DOHH2 (cell line): ENCODE measurements at regions not wholly inside any gene's neighbourhood (a gene's known extent, or its start where the extent isn't known, plus 50 kb on each side); places are given as distances from the start of the nearest gene placed in this dataset.

ENCODE experiments used
- H3F3A ChIP-seq: fragments of 200-600 bp; sonication (generic), shearing (Covaris generic); 2 replicates; pipeline ENCODE4 v1.6.0; 2016; ENCODE audit warnings: antibody characterized with exemption, mild to moderate bottlenecking; ENCODE audit not compliant: control insufficient read depth, insufficient read depth
- H3K27ac ChIP-seq: fragments of 200-600 bp; sonication (generic); 2 replicates; pipeline ENCODE4 v1.5.1; 2014; ENCODE audit warnings: low read depth, mild to moderate bottlenecking, low read length, moderate library complexity
- H3K27me3 ChIP-seq: fragments of 200-600 bp; sonication (generic); 2 replicates; pipeline ENCODE4 v1.6.1; 2014; ENCODE audit warnings: mild to moderate bottlenecking, low read length, mixed read lengths; ENCODE audit not compliant: control insufficient read depth
- H3K36me3 ChIP-seq: fragments of 200-600 bp; sonication (generic); 2 replicates; pipeline ENCODE4 v1.6.1; 2014; ENCODE audit warnings: mild to moderate bottlenecking, low read length, moderate library complexity, mixed read lengths; ENCODE audit not compliant: control insufficient read depth
- H3K4me1 ChIP-seq: fragments of 200-600 bp; sonication (generic); 2 replicates; pipeline ENCODE4 v1.6.1; 2014; ENCODE audit warnings: mild to moderate bottlenecking, low read length, mixed read lengths; ENCODE audit not compliant: control insufficient read depth
- H3K4me2 ChIP-seq: fragments of 200-600 bp; sonication (generic); 2 replicates; pipeline ENCODE4 v1.6.0; 2014; ENCODE audit warnings: mild to moderate bottlenecking, low read length, moderate library complexity
- H3K4me3 ChIP-seq: fragments of 200-600 bp; sonication (generic); 2 replicates; pipeline ENCODE4 v1.5.1; 2014; ENCODE audit warnings: mild to moderate bottlenecking, low read length, mixed read lengths
- H3K79me2 ChIP-seq: fragments of 200-600 bp; sonication (generic); 2 replicates; pipeline ENCODE4 v1.6.1; 2014; ENCODE audit warnings: mild to moderate bottlenecking, low read length, mixed read lengths; ENCODE audit not compliant: control insufficient read depth
- H3K9me2 ChIP-seq: fragments of 200-600 bp; sonication (generic); replicated peaks from 2 replicates; pipeline ENCODE4 v1.6.1; 2014; ENCODE audit warnings: mild to moderate bottlenecking, low read length, mixed read lengths; ENCODE audit not compliant: control insufficient read depth
- H3K9me3 ChIP-seq: fragments of 200-600 bp; sonication (generic); 2 replicates; pipeline ENCODE4 v1.6.1; 2014; ENCODE audit warnings: antibody characterized with exemption, low read length, mixed read lengths; ENCODE audit not compliant: control insufficient read depth, insufficient read depth
- H4K20me1 ChIP-seq: fragments of 200-600 bp; sonication (generic); 2 replicates; pipeline ENCODE4 v1.6.0; 2014; ENCODE audit warnings: low read depth, mild to moderate bottlenecking, antibody characterized with exemption, low read length, moderate library complexity; ENCODE audit not compliant: control insufficient read depth, insufficient read depth
- CTCF ChIP-seq: fragments of 200-600 bp; sonication (generic); IDR thresholded peaks from one replicate; pipeline ENCODE4 v1.5.1; 2014; ENCODE audit warnings: antibody characterized with exemption, mild to moderate bottlenecking, low read depth, low read length; ENCODE audit not compliant: poor library complexity, severe bottlenecking
- EZH2phosphoT487 ChIP-seq: fragments of 200-600 bp; sonication (generic); IDR thresholded peaks from 2 replicates; pipeline ENCODE4 v1.6.1; 2017; ENCODE audit warnings: borderline replicate concordance, mild to moderate bottlenecking, antibody characterized with exemption, low read length, moderate library complexity, mixed read lengths

GRCh38 chr9:75432386-75432785 lies 344.1 kb downstream of the OSTF1 start:
- no peaks in the 10 kb centered on the region for H4K20me1 ChIP-seq
- no peaks in the 10 kb centered on the region for H3K36me3 ChIP-seq
- H3F3A ChIP-seq, result no peaks in the 10 kb centered on the region
- H3K27ac ChIP-seq, result no peak overlapping the region
- H3K9me3 ChIP-seq, result no peaks in the 10 kb centered on the region
- H3K9me2 ChIP-seq, result no peaks in the 10 kb centered on the region
- H3K4me3 ChIP-seq, result no peak overlapping the region
- no peaks in the 10 kb centered on the region for H3K27me3 ChIP-seq
- no peak overlapping the region for H3K4me2 ChIP-seq
- no peak for TF ChIP-seq EZH2phosphoT487
- TF ChIP-seq CTCF, result no peak
- H3K4me1 ChIP-seq, result no peaks in the 10 kb centered on the region
- H3K79me2 ChIP-seq, result no peaks in the 10 kb centered on the region

- Histone ChIP-seq H3K4me1 (no peaks in the 10 kb centered on the region), H3K9me2 (no peaks in the 10 kb centered on the region), H3K27ac (no peak overlapping the region), H3K4me3 (no peak overlapping the region), H3K36me3 (no peaks in the 10 kb centered on the region), H4K20me1 (no peaks in the 10 kb centered on the region), H3K9me3 (no peaks in the 10 kb centered on the region), H3K27me3 (no peaks in the 10 kb centered on the region), H3K4me2 (no peak overlapping the region), H3K79me2 (no peaks in the 10 kb centered on the region), H3F3A (no peaks in the 10 kb centered on the region)
- TF ChIP-seq CTCF (no peak), EZH2phosphoT487 (no peak)
Measured at GRCh38 chr9:75432888-75433287, 344.6 kb downstream of the OSTF1 start.

- Histone ChIP-seq H3K4me2 (no peak overlapping the region), H3K36me3 (no peaks in the 10 kb centered on the region), H3F3A (no peaks in the 10 kb centered on the region), H3K4me1 (no peaks in the 10 kb centered on the region), H3K4me3 (no peak overlapping the region), H3K27me3 (no peaks in the 10 kb centered on the region), H3K9me2 (no peaks in the 10 kb centered on the region), H3K9me3 (no peaks in the 10 kb centered on the region), H3K79me2 (no peaks in the 10 kb centered on the region), H3K27ac (no peak overlapping the region), H4K20me1 (no peaks in the 10 kb centered on the region)
- TF ChIP-seq CTCF, result no peak
- no peak for TF ChIP-seq EZH2phosphoT487
Measured at GRCh38 chr9:75438716-75439115, 350.4 kb downstream of the OSTF1 start.

- H3K4me2 ChIP-seq, result no peak overlapping the region
- no peaks in the 10 kb centered on the region for H4K20me1 ChIP-seq
- H3K27ac ChIP-seq, result no peak overlapping the region
- no peaks in the 10 kb centered on the region for H3K27me3 ChIP-seq
- H3K9me3 ChIP-seq, result no peaks in the 10 kb centered on the region
- no peaks in the 10 kb centered on the region for H3K4me1 ChIP-seq
- H3F3A ChIP-seq, result no peaks in the 10 kb centered on the region
- no peaks in the 10 kb centered on the region for H3K36me3 ChIP-seq
- H3K9me2 ChIP-seq, result no peaks in the 10 kb centered on the region
- no peak overlapping the region for H3K4me3 ChIP-seq
- no peaks in the 10 kb centered on the region for H3K79me2 ChIP-seq
- TF ChIP-seq CTCF (no peak), EZH2phosphoT487 (no peak)
Measured at GRCh38 chr9:75440914-75441313, 352.6 kb downstream of the OSTF1 start.
